ENCODE measurements at regions not wholly inside any gene's neighbourhood (a gene's known extent, or its start where the extent isn't known, plus 50 kb on each side); places are given as distances from the start of the nearest gene placed in this dataset.
A peak's percentile ranks its signal among the peaks of the same experiment; 100 is the strongest.

GRCh38 chr14:40386433-40386832 lies 954.2 kb upstream of the FBXO33 start:
- TF ChIP-seq EZH2phosphoT487 (conservative IDR thresholded peaks at IDR 0.05; ENCODE audit: low read length) (no peak), CTCF (IDR thresholded peaks at IDR 0.05; ENCODE audit: insufficient read depth, low read length, poor library complexity, severe bottlenecking) (no peak)
- H3K9me3 ChIP-seq (ENCODE audit: insufficient read depth, low read length) = no peaks in the 10 kb centered on the region

GRCh38 chr14:40374221-40374620 lies 942.0 kb upstream of the FBXO33 start:
- no peaks in the 10 kb centered on the region for H3K27me3 ChIP-seq (ENCODE audit: low read length)
- no peak for TF ChIP-seq CTCF (IDR thresholded peaks at IDR 0.05; ENCODE audit: insufficient read depth, low read length, poor library complexity, severe bottlenecking)
- TF ChIP-seq EZH2phosphoT487 (conservative IDR thresholded peaks at IDR 0.05; ENCODE audit: low read length) = no peak
- no peaks in the 10 kb centered on the region for H3K9me2 ChIP-seq (replicated peaks; ENCODE audit: insufficient read depth, low read length)
- no peak overlapping the region for H3K4me3 ChIP-seq (ENCODE audit: insufficient read depth, low read length, poor library complexity, severe bottlenecking)
- H3K4me2 ChIP-seq (ENCODE audit: low read depth, low read length, poor library complexity, severe bottlenecking) = no peak overlapping the region
- H3F3A ChIP-seq (ENCODE audit: insufficient read depth) = no peaks in the 10 kb centered on the region
- no peak overlapping the region for H2AFZ ChIP-seq (ENCODE audit: low read depth, low read length, severe bottlenecking)
- H4K20me1 ChIP-seq (ENCODE audit: low read depth, low read length) = no peaks in the 10 kb centered on the region
- H3K27ac ChIP-seq (ENCODE audit: low read depth, low read length) = no peak overlapping the region
- no peaks in the 10 kb centered on the region for H3K36me3 ChIP-seq (ENCODE audit: low read length)
- H3K9ac ChIP-seq (ENCODE audit: low read length) = no peak overlapping the region
- H3K9me3 ChIP-seq (ENCODE audit: insufficient read depth, low read length) = no peaks in the 10 kb centered on the region
- no peaks in the 10 kb centered on the region for H3K79me2 ChIP-seq (ENCODE audit: insufficient read depth, low read length)

More at GRCh38 chr14:40386433-40386832, 954.2 kb upstream of the FBXO33 start:
- Histone ChIP-seq H3F3A (ENCODE audit: insufficient read depth) (no peaks in the 10 kb centered on the region), H3K9ac (ENCODE audit: low read length) (no peak overlapping the region), H3K4me3 (ENCODE audit: insufficient read depth, low read length, poor library complexity, severe bottlenecking) (no peak overlapping the region), H3K9me2 (replicated peaks; ENCODE audit: insufficient read depth, low read length) (no peaks in the 10 kb centered on the region), H3K4me2 (ENCODE audit: low read depth, low read length, poor library complexity, severe bottlenecking) (no peak overlapping the region), H3K27me3 (ENCODE audit: low read length) (no peaks in the 10 kb centered on the region), H3K79me2 (ENCODE audit: insufficient read depth, low read length) (no peaks in the 10 kb centered on the region), H2AFZ (ENCODE audit: low read depth, low read length, severe bottlenecking) (no peak overlapping the region), H3K27ac (ENCODE audit: low read depth, low read length) (no peak overlapping the region), H4K20me1 (ENCODE audit: low read depth, low read length) (no peaks in the 10 kb centered on the region), H3K36me3 (ENCODE audit: low read length) (no peaks in the 10 kb centered on the region)

GRCh38 chr14:40371011-40371410 lies 938.8 kb upstream of the FBXO33 start:
- Histone ChIP-seq H3K4me2 (ENCODE audit: low read depth, low read length, poor library complexity, severe bottlenecking) (no peak overlapping the region), H3K9me3 (ENCODE audit: insufficient read depth, low read length) (no peaks in the 10 kb centered on the region), H3K27ac (ENCODE audit: low read depth, low read length) (no peak overlapping the region), H3K4me3 (ENCODE audit: insufficient read depth, low read length, poor library complexity, severe bottlenecking) (no peak overlapping the region), H3K79me2 (ENCODE audit: insufficient read depth, low read length) (no peaks in the 10 kb centered on the region), H4K20me1 (ENCODE audit: low read depth, low read length) (no peaks in the 10 kb centered on the region), H3K36me3 (ENCODE audit: low read length) (no peaks in the 10 kb centered on the region), H3K9ac (ENCODE audit: low read length) (no peak overlapping the region), H2AFZ (ENCODE audit: low read depth, low read length, severe bottlenecking) (peak overlapping the region; percentile 22), H3K9me2 (replicated peaks; ENCODE audit: insufficient read depth, low read length) (no peaks in the 10 kb centered on the region), H3K27me3 (ENCODE audit: low read length) (no peaks in the 10 kb centered on the region), H3F3A (ENCODE audit: insufficient read depth) (no peaks in the 10 kb centered on the region)
- no peak for TF ChIP-seq EZH2phosphoT487 (conservative IDR thresholded peaks at IDR 0.05; ENCODE audit: low read length)
- no peak for TF ChIP-seq CTCF (IDR thresholded peaks at IDR 0.05; ENCODE audit: insufficient read depth, low read length, poor library complexity, severe bottlenecking)
